OCI-LY3 (cell line): ENCODE measurements at regions not wholly inside any gene's neighbourhood (a gene's known extent, or its start where the extent isn't known, plus 50 kb on each side); places are given as distances from the start of the nearest gene placed in this dataset.

Source experiments
- CTCF ChIP-seq: fragments of 200-600, 300-600 bp; sonication (generic); IDR thresholded peaks from 2 replicates; pipeline ENCODE4 v1.5.1; 2014; ENCODE audit warnings: antibody characterized with exemption, low read length, low read depth
- EZH2phosphoT487 ChIP-seq: fragments of 200-600 bp; shearing (Covaris generic); IDR thresholded peaks from 2 replicates; pipeline ENCODE4 v1.6.1; 2018; ENCODE audit warnings: antibody characterized with exemption, mixed run types, low read depth

GRCh38 chr13:109654341-109655205, 131.8 kb downstream of the IRS2 start:
- TF ChIP-seq CTCF (no peak), EZH2phosphoT487 (no peak)
